HCEC 1CT (cell line): ENCODE measurements at regions not wholly inside any gene's neighbourhood (a gene's known extent, or its start where the extent isn't known, plus 50 kb on each side); places are given as distances from the start of the nearest gene placed in this dataset.

Experiments used
- DNase-seq: peaks from one replicate; pipeline ENCODE4 v3.0.0-alpha.2; 2017

GRCh38 chr13:34512817-34513216 lies 429.3 kb upstream of the NBEA start:
- no peak for DNase-seq

GRCh38 chr13:34513526-34513925 lies 428.5 kb upstream of the NBEA start:
- no peak for DNase-seq

- DNase-seq = no peak
Observed at GRCh38 chr13:34515201-34515600, 426.9 kb upstream of the NBEA start.

- DNase-seq = no peak
Observed at GRCh38 chr13:34521171-34521570, 420.9 kb upstream of the NBEA start.

GRCh38 chr13:34522808-34523207 lies 419.3 kb upstream of the NBEA start:
- no peak for DNase-seq

- no peak for DNase-seq
Observed at GRCh38 chr13:34523406-34523805, 418.7 kb upstream of the NBEA start.

- DNase-seq = no peak
Observed at GRCh38 chr13:34533941-34534340, 408.1 kb upstream of the NBEA start.

GRCh38 chr13:34542321-34542720 lies 399.7 kb upstream of the NBEA start:
- no peak for DNase-seq

- DNase-seq = no peak
Observed at GRCh38 chr13:34543836-34544235, 398.2 kb upstream of the NBEA start.

- DNase-seq = no peak
Observed at GRCh38 chr13:34545461-34545860, 396.6 kb upstream of the NBEA start.

- no peak for DNase-seq
Observed at GRCh38 chr13:34546344-34547250, 395.5 kb upstream of the NBEA start.

- no peak for DNase-seq
Observed at GRCh38 chr13:34547929-34548328, 394.1 kb upstream of the NBEA start.

GRCh38 chr13:34553376-34553775 lies 388.7 kb upstream of the NBEA start:
- no peak for DNase-seq

GRCh38 chr13:34555988-34556387 lies 386.1 kb upstream of the NBEA start:
- DNase-seq = no peak

- DNase-seq = no peak
Observed at GRCh38 chr13:34561033-34561432, 381.0 kb upstream of the NBEA start.

GRCh38 chr13:34567597-34567996 lies 374.5 kb upstream of the NBEA start:
- DNase-seq = no peak

- no peak for DNase-seq
Observed at GRCh38 chr13:34570698-34571353, 371.2 kb upstream of the NBEA start.

- no peak for DNase-seq
Observed at GRCh38 chr13:34571716-34572115, 370.4 kb upstream of the NBEA start.

- DNase-seq = no peak
Observed at GRCh38 chr13:34577051-34577450, 365.0 kb upstream of the NBEA start.

- DNase-seq = no peak
Observed at GRCh38 chr13:34578471-34578870, 363.6 kb upstream of the NBEA start.

GRCh38 chr13:34578917-34579316 lies 363.2 kb upstream of the NBEA start:
- DNase-seq = no peak

- no peak for DNase-seq
Observed at GRCh38 chr13:34583181-34583580, 358.9 kb upstream of the NBEA start.

- no peak for DNase-seq
Observed at GRCh38 chr13:34587576-34587975, 354.5 kb upstream of the NBEA start.

GRCh38 chr13:34588362-34588761 lies 353.7 kb upstream of the NBEA start:
- DNase-seq = no peak
